ENCODE measurements at regions not wholly inside any gene's neighbourhood (a gene's known extent, or its start where the extent isn't known, plus 50 kb on each side); places are given as distances from the start of the nearest gene placed in this dataset.

DNA sequence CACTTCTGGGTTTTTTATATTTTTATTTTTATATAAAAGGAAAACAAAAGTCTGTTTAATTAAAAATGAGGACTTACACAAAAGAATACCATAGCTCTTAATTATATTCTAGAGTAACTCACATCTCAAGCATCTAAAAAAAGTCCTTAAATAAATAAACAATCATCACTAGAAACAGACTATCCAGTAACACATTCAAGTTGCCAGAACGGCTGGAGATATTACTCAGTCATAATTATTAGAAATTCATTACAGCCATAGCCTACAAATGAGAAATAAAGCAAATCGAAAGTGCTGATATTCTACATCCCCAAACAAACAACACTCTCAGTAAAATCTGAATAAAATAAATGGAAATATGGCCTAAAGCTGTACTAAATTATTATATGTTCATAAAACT lies 182.5 kb upstream of the C11orf58 start:
- POLR2A ChIA-PET: no interaction called here
- H3K4me2 ChIP-seq: no peak overlapping the region

DNA sequence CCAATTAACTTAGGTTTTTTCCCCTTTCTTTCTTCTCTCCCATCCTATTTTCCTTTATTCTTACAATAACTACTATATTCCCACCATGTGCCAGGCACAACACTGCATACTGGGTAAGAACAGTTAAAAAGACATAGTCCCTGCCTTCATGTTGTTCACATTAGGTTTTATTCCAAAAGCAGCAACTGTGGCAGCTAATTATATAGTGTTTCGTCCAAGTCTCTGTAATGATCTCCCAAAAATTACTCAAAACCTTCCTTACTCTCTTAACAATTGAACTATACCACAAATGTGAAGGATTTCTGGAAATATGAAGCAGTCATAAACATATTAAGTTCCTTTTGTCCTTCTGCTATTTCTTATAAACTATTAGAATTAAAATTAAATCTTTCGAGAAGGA lies 184.1 kb upstream of the C11orf58 start:
- ATAC-seq (no peak), FAIRE-seq (no peak), DNase-seq (ENCODE audit: low read depth in 1 of 2, low spot score in 1 of 2) (no peak)
- Histone ChIP-seq H3K9me3 (no peaks in the 10 kb centered on the region), H3K4me2 (no peak overlapping the region), H3K27ac (no peak overlapping the region), H3K4me1 (no peaks in the 10 kb centered on the region), H3K4me3 (no peak overlapping the region)
- ChIA-PET CTCF (no interaction called here), POLR2A (no interaction called here)
- no peak for TF ChIP-seq EP300 (IDR thresholded peaks at IDR 0.05)
- no peak for TF ChIP-seq EHF (CRISPR knock-in tag; IDR thresholded peaks at IDR 0.05)
- TF ChIP-seq, protein P1, sequence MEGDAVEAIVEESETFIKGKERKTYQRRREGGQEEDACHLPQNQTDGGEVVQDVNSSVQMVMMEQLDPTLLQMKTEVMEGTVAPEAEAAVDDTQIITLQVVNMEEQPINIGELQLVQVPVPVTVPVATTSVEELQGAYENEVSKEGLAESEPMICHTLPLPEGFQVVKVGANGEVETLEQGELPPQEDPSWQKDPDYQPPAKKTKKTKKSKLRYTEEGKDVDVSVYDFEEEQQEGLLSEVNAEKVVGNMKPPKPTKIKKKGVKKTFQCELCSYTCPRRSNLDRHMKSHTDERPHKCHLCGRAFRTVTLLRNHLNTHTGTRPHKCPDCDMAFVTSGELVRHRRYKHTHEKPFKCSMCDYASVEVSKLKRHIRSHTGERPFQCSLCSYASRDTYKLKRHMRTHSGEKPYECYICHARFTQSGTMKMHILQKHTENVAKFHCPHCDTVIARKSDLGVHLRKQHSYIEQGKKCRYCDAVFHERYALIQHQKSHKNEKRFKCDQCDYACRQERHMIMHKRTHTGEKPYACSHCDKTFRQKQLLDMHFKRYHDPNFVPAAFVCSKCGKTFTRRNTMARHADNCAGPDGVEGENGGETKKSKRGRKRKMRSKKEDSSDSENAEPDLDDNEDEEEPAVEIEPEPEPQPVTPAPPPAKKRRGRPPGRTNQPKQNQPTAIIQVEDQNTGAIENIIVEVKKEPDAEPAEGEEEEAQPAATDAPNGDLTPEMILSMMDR (IDR thresholded peaks at IDR 0.05): no peak
- TF ChIP-seq POLR2A (IDR thresholded peaks at IDR 0.05; ENCODE audit: low read length): no peak
- TF ChIP-seq POLR2AphosphoS2 (conservative IDR thresholded peaks at IDR 0.05; ENCODE audit: low read length): no peak
- no peak for TF ChIP-seq KDM5A (IDR thresholded peaks at IDR 0.05)
- no peak for TF ChIP-seq CBX2 (IDR thresholded peaks at IDR 0.05; ENCODE audit: borderline replicate concordance, low read depth)
- TF ChIP-seq ZSCAN20 (CRISPR knock-in tag; IDR thresholded peaks at IDR 0.05): no peak
- 1% methylated on average over 2 of the region's 2 CpGs for WGBS (ENCODE audit: missing lambda C conversion rate)

More for the DNA sequence above, 182.5 kb upstream of the C11orf58 start:
- DNase-seq (ENCODE audit: low read depth in 1 of 2, low spot score in 1 of 2) (no peak), FAIRE-seq (no peak), ATAC-seq (no peak)
- Histone ChIP-seq H3K27ac (no peak overlapping the region), H3K9me3 (no peaks in the 10 kb centered on the region), H3K4me3 (no peak overlapping the region), H3K4me1 (no peaks in the 10 kb centered on the region)
- WGBS (ENCODE audit: missing lambda C conversion rate): 2% methylated on average over 2 of the region's 2 CpGs
- CTCF ChIA-PET: no interaction called here
- TF ChIP-seq, protein P2, sequence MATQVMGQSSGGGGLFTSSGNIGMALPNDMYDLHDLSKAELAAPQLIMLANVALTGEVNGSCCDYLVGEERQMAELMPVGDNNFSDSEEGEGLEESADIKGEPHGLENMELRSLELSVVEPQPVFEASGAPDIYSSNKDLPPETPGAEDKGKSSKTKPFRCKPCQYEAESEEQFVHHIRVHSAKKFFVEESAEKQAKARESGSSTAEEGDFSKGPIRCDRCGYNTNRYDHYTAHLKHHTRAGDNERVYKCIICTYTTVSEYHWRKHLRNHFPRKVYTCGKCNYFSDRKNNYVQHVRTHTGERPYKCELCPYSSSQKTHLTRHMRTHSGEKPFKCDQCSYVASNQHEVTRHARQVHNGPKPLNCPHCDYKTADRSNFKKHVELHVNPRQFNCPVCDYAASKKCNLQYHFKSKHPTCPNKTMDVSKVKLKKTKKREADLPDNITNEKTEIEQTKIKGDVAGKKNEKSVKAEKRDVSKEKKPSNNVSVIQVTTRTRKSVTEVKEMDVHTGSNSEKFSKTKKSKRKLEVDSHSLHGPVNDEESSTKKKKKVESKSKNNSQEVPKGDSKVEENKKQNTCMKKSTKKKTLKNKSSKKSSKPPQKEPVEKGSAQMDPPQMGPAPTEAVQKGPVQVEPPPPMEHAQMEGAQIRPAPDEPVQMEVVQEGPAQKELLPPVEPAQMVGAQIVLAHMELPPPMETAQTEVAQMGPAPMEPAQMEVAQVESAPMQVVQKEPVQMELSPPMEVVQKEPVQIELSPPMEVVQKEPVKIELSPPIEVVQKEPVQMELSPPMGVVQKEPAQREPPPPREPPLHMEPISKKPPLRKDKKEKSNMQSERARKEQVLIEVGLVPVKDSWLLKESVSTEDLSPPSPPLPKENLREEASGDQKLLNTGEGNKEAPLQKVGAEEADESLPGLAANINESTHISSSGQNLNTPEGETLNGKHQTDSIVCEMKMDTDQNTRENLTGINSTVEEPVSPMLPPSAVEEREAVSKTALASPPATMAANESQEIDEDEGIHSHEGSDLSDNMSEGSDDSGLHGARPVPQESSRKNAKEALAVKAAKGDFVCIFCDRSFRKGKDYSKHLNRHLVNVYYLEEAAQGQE (IDR thresholded peaks at IDR 0.05): no peak
- TF ChIP-seq SMC3 (IDR thresholded peaks at IDR 0.05) (no peak), NR3C1 (IDR thresholded peaks at IDR 0.05) (no peak)

DNA sequence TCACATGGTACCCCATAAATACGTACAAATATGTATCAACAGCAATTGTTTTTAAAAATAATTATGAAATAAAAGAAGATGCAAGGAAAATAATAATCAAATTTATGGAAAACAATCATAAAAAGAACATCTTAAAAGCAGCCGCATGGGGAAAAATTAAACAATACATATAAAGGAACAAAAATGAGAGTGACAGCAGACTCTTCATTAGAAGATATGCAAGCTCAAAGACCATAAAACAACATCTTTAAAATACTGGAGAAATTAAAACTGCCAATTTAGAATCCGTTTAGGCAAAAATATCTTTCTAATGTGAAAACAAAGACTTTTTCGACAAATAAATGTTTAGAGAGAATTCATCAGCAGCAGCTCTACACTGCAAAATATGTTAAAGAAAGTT lies 190.6 kb upstream of the C11orf58 start:
- Histone ChIP-seq H3K9me3 (no peaks in the 10 kb centered on the region), H3K27ac (no peak overlapping the region), H3K4me1 (no peaks in the 10 kb centered on the region), H3K4me2 (no peak overlapping the region), H3K4me3 (no peak overlapping the region)
- ChIA-PET CTCF (no interaction called here), POLR2A (no interaction called here)
- DNase-seq (ENCODE audit: low read depth in 1 of 2, low spot score in 1 of 2) (no peak), FAIRE-seq (no peak), ATAC-seq (no peak)
- WGBS (ENCODE audit: missing lambda C conversion rate): 50% methylated on average over 4 of the region's 4 CpGs
- TF ChIP-seq, protein P3, sequence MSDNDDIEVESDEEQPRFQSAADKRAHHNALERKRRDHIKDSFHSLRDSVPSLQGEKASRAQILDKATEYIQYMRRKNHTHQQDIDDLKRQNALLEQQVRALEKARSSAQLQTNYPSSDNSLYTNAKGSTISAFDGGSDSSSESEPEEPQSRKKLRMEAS (IDR thresholded peaks at IDR 0.05): no peak
- no peak for TF ChIP-seq JUN (IDR thresholded peaks at IDR 0.05)
- TF ChIP-seq BHLHE40 (IDR thresholded peaks at IDR 0.05; ENCODE audit: low read depth, low read length): no peak
- no peak for TF ChIP-seq POLR2AphosphoS2 (conservative IDR thresholded peaks at IDR 0.05; ENCODE audit: low read length)
- no peak for TF ChIP-seq SMC3 (IDR thresholded peaks at IDR 0.05)
- TF ChIP-seq, protein P4, sequence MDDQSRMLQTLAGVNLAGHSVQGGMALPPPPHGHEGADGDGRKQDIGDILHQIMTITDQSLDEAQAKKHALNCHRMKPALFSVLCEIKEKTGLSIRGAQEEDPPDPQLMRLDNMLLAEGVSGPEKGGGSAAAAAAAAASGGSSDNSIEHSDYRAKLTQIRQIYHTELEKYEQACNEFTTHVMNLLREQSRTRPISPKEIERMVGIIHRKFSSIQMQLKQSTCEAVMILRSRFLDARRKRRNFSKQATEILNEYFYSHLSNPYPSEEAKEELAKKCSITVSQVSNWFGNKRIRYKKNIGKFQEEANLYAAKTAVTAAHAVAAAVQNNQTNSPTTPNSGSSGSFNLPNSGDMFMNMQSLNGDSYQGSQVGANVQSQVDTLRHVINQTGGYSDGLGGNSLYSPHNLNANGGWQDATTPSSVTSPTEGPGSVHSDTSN (IDR thresholded peaks at IDR 0.05): no peak
- TF ChIP-seq NFE2L2 (conservative IDR thresholded peaks at IDR 0.05; ENCODE audit: low read length): no peak
- no peak for TF ChIP-seq MAZ (IDR thresholded peaks at IDR 0.05; ENCODE audit: borderline replicate concordance, low read depth, low read length)
- no peak for TF ChIP-seq FOSB (CRISPR knock-in tag; IDR thresholded peaks at IDR 0.05)
- TF ChIP-seq SREBF2 (IDR thresholded peaks at IDR 0.05): no peak
- no peak for TF ChIP-seq MYC (IDR thresholded peaks at IDR 0.05; ENCODE audit: borderline replicate concordance, low read length)
- TF ChIP-seq RAD21 (conservative IDR thresholded peaks at IDR 0.05 in 1 of 2, IDR thresholded peaks at IDR 0.05 in 1 of 2): no peak
- TF ChIP-seq, protein P2 (IDR thresholded peaks at IDR 0.05): no peak
- no peak for TF ChIP-seq ZNF302 (CRISPR knock-in tag; IDR thresholded peaks at IDR 0.05)
- no peak for TF ChIP-seq FOXS1 (CRISPR knock-in tag; IDR thresholded peaks at IDR 0.05)
- no peak for TF ChIP-seq CHD2 (IDR thresholded peaks at IDR 0.05; ENCODE audit: low read length, partially characterized antibody)
- TF ChIP-seq FOSL2 (IDR thresholded peaks at IDR 0.05): no peak
- TF ChIP-seq FOSL2 (CRISPR knock-in tag; IDR thresholded peaks at IDR 0.05): no peak

Data from A549 (cell line).